IMR-90 (cell line): ENCODE measurements at regions not wholly inside any gene's neighbourhood (a gene's known extent, or its start where the extent isn't known, plus 50 kb on each side); places are given as distances from the start of the nearest gene placed in this dataset.

Source experiments
- CHD1 ChIP-seq: IDR thresholded peaks from 2 replicates; pipeline ENCODE4 v1.6.1; 2012; ENCODE audit warnings: low read depth, low read length, improper control_type of control experiment
- CTCF ChIP-seq: conservative IDR thresholded peaks from 2 replicates; pipeline ENCODE4 v1.5.1; 2012; ENCODE audit warnings: mild to moderate bottlenecking, low read depth, low read length, improper control_type of control experiment
- MAFK ChIP-seq: IDR thresholded peaks from 2 replicates; pipeline ENCODE4 v1.6.1; 2012; ENCODE audit warnings: low read depth, low read length, improper control_type of control experiment
- NFE2L2 ChIP-seq: fragments of 150-350 bp; IDR thresholded peaks from 2 replicates; pipeline ENCODE4 v1.6.1; 2016; ENCODE audit warnings: low read depth, mild to moderate bottlenecking, low read length
- POLR2A ChIP-seq: IDR thresholded peaks from 2 replicates; pipeline ENCODE4 v1.6.1; 2012; ENCODE audit warnings: mild to moderate bottlenecking, low read depth, low read length
- RAD21 ChIP-seq: IDR thresholded peaks from 2 replicates; pipeline ENCODE4 v1.6.1; 2012; ENCODE audit warnings: low read length, improper control_type of control experiment
- RCOR1 ChIP-seq: IDR thresholded peaks from 2 replicates; pipeline ENCODE4 v1.6.1; 2012; ENCODE audit warnings: mild to moderate bottlenecking, low read length, improper control_type of control experiment; ENCODE audit not compliant: insufficient replicate concordance
- SMC3 ChIP-seq: fragments of 150-350 bp; IDR thresholded peaks from 2 replicates; pipeline ENCODE4 v1.6.1; 2016; ENCODE audit warnings: low read depth, mild to moderate bottlenecking, antibody characterized with exemption, low read length, moderate library complexity
- USF2 ChIP-seq: fragments of 150-350 bp; IDR thresholded peaks from 2 replicates; pipeline ENCODE4 v1.6.1; 2017; ENCODE audit warnings: mild to moderate bottlenecking, antibody characterized with exemption, low read length, low read depth
- TF ChIP-seq, protein P1 (sequence below): fragments of 150-350 bp; IDR thresholded peaks from 2 replicates; pipeline ENCODE4 v1.6.1; 2016; ENCODE audit warnings: low read depth, mild to moderate bottlenecking, low read length, moderate library complexity, borderline replicate concordance

DNA sequence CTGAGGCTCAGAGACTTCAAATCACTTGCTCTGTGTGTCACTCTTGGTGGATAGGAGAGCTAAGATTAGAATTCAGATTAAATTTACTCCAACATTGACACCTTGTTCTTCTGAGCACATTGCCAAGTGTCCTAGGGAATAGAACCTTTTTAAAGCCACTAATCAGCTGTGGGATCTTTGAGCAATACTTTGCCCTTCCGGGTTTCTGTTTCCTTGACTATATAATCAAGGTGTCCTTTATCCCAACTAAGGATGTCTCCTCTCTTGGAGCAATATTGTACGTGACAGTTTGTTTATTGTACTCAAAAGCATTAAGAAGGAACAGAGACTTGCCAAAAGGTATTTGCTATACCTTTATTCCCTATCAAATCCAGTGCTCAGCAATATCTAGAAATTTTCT is 170.9 kb upstream of the CADPS start:
- TF ChIP-seq, protein P1, sequence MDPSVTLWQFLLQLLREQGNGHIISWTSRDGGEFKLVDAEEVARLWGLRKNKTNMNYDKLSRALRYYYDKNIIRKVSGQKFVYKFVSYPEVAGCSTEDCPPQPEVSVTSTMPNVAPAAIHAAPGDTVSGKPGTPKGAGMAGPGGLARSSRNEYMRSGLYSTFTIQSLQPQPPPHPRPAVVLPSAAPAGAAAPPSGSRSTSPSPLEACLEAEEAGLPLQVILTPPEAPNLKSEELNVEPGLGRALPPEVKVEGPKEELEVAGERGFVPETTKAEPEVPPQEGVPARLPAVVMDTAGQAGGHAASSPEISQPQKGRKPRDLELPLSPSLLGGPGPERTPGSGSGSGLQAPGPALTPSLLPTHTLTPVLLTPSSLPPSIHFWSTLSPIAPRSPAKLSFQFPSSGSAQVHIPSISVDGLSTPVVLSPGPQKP = no peak
- TF ChIP-seq CTCF (no peak), CHD1 (no peak), USF2 (no peak), SMC3 (no peak), RAD21 (no peak), RCOR1 (no peak), MAFK (no peak), POLR2A (no peak), NFE2L2 (no peak)
